ENCODE measurements at regions not wholly inside any gene's neighbourhood (a gene's known extent, or its start where the extent isn't known, plus 50 kb on each side); places are given as distances from the start of the nearest gene placed in this dataset.

DNA sequence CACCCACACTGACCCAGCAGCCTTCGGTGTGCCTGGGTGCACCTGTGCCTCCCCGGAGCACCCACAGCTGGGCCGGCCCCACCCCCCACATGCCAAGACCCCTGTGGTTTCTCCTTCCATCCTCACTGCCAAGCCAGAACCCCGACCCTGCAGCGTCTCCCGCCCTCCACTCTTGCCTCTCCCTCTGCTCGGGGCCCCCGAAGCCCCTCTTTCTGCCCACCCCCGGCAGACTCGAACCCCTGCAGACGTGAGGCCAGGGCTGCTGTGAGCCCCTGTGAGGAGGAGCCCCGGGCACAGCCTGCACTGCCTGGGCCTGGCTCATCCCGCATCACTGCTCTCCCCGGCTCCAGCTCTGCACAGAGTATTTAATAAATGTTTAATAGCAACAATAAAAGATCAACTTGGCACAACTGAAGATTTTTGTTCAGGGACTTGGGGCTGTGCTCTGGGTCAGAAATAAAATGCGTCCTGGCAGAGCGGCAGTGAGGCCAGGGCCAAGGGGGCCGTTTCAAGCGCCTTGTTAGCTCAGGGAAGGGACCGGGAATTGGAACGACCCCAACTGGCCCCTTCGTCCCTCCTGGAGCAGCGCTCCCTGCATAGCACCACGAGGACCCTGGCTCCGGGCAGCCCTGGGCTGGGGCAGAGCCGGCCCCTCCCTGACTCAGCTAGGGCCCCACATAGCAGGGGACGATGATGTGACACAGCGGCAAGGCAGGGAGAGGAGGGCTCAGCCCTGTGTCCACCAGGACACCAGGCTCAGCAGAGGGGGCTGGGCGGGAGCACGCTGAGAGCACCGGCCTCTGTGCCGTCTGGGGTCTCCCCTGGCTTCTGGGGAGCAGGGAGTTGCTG lies 520.8 kb downstream of the BRD1 start:
- WGBS, 10 experiments, result 30 to 81% (median 58%) methylated on average over 3 to 7 of the region's 31 CpGs; no CpG with 5 or more reads in 3 of the 10 experiments
- in situ Hi-C loops (cut with MboI; ENCODE audit: low pct_unique_long_range_greater_than_20kb in 2 of 9, low sequenced_read_pairs in 9 of 9, unreplicated experiment in 9 of 9), result loop anchor here in 1 of 9 experiments (25.0 kb wide), 2 partner anchors 245 to 720 kb away; no protein-coding TSS in a partner anchor
- Histone ChIP-seq H3K4me1 (replicated peaks in 1 of 2) (no peaks in the 10 kb centered on the region), H3K27ac (no peak overlapping the region), H3K4me3 (no peak overlapping the region)
- no peak for ATAC-seq (replicated peaks in 6 of 8)

GRCh38 chr22:49305966-49306631 lies 521.6 kb downstream of the BRD1 start:
- ATAC-seq (replicated peaks in 6 of 8), result no peak
- Histone ChIP-seq H3K4me1 (replicated peaks in 1 of 2) (no peaks in the 10 kb centered on the region), H3K27ac (no peak overlapping the region), H3K4me3 (no peak overlapping the region)
- 0 to 83% (median 70%) methylated on average over 1 to 9 of the region's 18 CpGs; no CpG with 5 or more reads in 2 of the 10 experiments for WGBS, 10 experiments
- in situ Hi-C loops (cut with MboI; ENCODE audit: low pct_unique_long_range_greater_than_20kb in 2 of 9, low sequenced_read_pairs in 9 of 9, unreplicated experiment in 9 of 9), result loop anchor here in 1 of 9 experiments (25.0 kb wide), 2 partner anchors 244 to 719 kb away; no protein-coding TSS in a partner anchor

GRCh38 chr22:49305214-49305965 lies 522.3 kb downstream of the BRD1 start:
- peak in 7 of 8 experiments; percentile 22 to 99 (median 92) for ATAC-seq (replicated peaks in 6 of 8)
- H3K27ac ChIP-seq, result no peak overlapping the region
- 18 to 60% (median 35%) methylated on average over 1 to 6 of the region's 20 CpGs; no CpG with 5 or more reads in 6 of the 10 experiments for WGBS, 10 experiments
- H3K4me3 ChIP-seq, result peak overlapping the region in 1 of 5 donors; percentile 3
- no peaks in the 10 kb centered on the region for H3K4me1 ChIP-seq (replicated peaks in 1 of 2)
- in situ Hi-C loops (cut with MboI; ENCODE audit: low pct_unique_long_range_greater_than_20kb in 2 of 9, low sequenced_read_pairs in 9 of 9, unreplicated experiment in 9 of 9), result loop anchor here in 1 of 9 experiments (25.0 kb wide), 2 partner anchors 243 to 718 kb away; no protein-coding TSS in a partner anchor

GRCh38 chr22:49303781-49304461 lies 523.8 kb downstream of the BRD1 start:
- Histone ChIP-seq H3K27ac (no peak overlapping the region), H3K4me3 (no peak overlapping the region), H3K4me1 (replicated peaks in 1 of 2) (no peaks in the 10 kb centered on the region)
- in situ Hi-C loops (cut with MboI; ENCODE audit: low pct_unique_long_range_greater_than_20kb in 2 of 9, low sequenced_read_pairs in 9 of 9, unreplicated experiment in 9 of 9), result loop anchor here in 1 of 9 experiments (25.0 kb wide), 2 partner anchors 242 to 717 kb away; no protein-coding TSS in a partner anchor
- ATAC-seq (replicated peaks in 6 of 8), result no peak
- WGBS, 10 experiments, result 18 to 97% (median 63%) methylated on average over 1 to 10 of the region's 22 CpGs; no CpG with 5 or more reads in 3 of the 10 experiments

- Histone ChIP-seq H3K4me1 (replicated peaks in 1 of 2) (no peaks in the 10 kb centered on the region), H3K27ac (no peak overlapping the region), H3K4me3 (no peak overlapping the region)
- 20 to 60% (median 57%) methylated on average over 1 to 7 of the region's 17 CpGs; no CpG with 5 or more reads in 7 of the 10 experiments for WGBS, 10 experiments
- peak in 3 of 8 experiments; percentile 20 to 27 (median 26) for ATAC-seq (replicated peaks in 6 of 8)
- in situ Hi-C loops (cut with MboI; ENCODE audit: low pct_unique_long_range_greater_than_20kb in 2 of 9, low sequenced_read_pairs in 9 of 9, unreplicated experiment in 9 of 9), result loop anchor here in 1 of 9 experiments (25.0 kb wide), 2 partner anchors 241 to 716 kb away; no protein-coding TSS in a partner anchor
These were observed 524.5 kb downstream of the BRD1 start for GRCh38 chr22:49303061-49303735.

DNA sequence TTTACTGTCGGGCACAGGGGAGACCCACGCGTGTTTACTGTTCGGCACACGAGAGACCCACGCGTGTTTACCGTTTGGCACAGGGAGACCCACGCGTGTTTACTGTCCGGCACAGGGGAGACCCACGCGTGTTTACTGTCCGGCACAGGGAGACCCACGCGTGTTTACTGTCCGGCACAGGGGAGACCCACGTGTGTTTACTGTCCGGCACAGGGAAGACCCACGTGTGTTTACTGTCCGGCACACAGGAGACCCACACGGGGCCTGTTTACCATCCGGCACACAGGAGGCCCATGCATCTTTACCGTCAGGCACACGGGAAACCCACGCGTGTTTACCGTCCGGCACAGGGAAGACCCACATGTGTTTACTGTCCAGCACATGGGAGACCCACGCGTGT lies 525.1 kb downstream of the BRD1 start:
- in situ Hi-C loops (cut with MboI; ENCODE audit: low pct_unique_long_range_greater_than_20kb in 2 of 9, low sequenced_read_pairs in 9 of 9, unreplicated experiment in 9 of 9), result loop anchor here in 1 of 9 experiments (25.0 kb wide), 2 partner anchors 240 to 715 kb away; no protein-coding TSS in a partner anchor
- H3K4me3 ChIP-seq, result no peak overlapping the region
- H3K27ac ChIP-seq, result no peak overlapping the region
- 68 to 93% (median 87%) methylated on average over 1 to 6 of the region's 31 CpGs; no CpG with 5 or more reads in 5 of the 10 experiments for WGBS, 10 experiments
- no peaks in the 10 kb centered on the region for H3K4me1 ChIP-seq (replicated peaks in 1 of 2)
- ATAC-seq (replicated peaks in 6 of 8), result no peak

GRCh38 chr22:49302150-49302460 lies 525.6 kb downstream of the BRD1 start:
- Histone ChIP-seq H3K27ac (no peak overlapping the region), H3K4me3 (no peak overlapping the region), H3K4me1 (replicated peaks in 1 of 2) (no peaks in the 10 kb centered on the region)
- WGBS, 10 experiments, result 40 to 80% (median 77%) methylated on average over 1 to 5 of the region's 11 CpGs; no CpG with 5 or more reads in 7 of the 10 experiments
- ATAC-seq (replicated peaks in 6 of 8), result no peak
- in situ Hi-C loops (cut with MboI; ENCODE audit: low pct_unique_long_range_greater_than_20kb in 2 of 9, low sequenced_read_pairs in 9 of 9, unreplicated experiment in 9 of 9), result loop anchor here in 1 of 9 experiments (25.0 kb wide), 2 partner anchors 240 to 715 kb away; no protein-coding TSS in a partner anchor

DNA sequence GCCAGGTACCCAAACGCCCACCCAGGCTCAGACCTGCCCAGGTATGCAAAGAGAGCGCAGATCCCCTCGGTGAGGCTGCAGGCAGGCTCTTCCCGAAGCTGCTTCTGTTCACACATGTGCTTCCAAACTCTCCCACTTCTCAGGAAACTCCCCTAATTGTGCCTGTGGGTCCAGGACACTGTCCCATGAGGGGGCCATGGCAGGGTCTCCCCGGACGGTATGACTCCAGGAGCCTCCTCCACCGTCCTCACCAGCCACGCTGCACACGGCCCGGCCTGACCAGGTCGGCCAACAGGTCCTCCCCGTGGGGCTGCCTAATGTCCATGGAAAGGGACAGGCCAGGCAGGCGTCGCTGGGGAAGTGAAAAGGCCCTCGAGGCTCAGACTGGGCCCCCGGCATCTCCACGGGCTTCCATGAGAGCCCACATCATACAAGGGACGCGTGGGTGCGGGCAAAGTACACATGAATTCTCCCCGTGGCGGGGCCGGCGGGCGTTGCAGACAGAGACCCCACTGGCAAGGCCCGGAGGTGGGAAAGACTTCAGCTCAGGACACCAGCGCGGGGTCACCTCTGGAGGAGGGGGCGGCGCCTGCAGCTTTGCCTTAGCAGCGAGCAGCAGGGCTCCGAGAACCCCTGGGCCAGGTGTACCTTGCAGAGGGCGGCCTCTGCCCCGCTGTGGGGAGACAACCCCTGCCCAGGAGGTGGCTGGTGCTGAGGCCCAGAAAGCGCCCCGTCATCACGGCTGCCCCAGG lies 526.1 kb downstream of the BRD1 start:
- WGBS, 10 experiments, result 48 to 92% (median 83%) methylated on average over 7 to 9 of the region's 37 CpGs; no CpG with 5 or more reads in 7 of the 10 experiments
- no peaks in the 10 kb centered on the region for H3K4me1 ChIP-seq (replicated peaks in 1 of 2)
- no peak overlapping the region for H3K4me3 ChIP-seq
- no peak for ATAC-seq (replicated peaks in 6 of 8)
- in situ Hi-C loops (cut with MboI; ENCODE audit: low pct_unique_long_range_greater_than_20kb in 2 of 9, low sequenced_read_pairs in 9 of 9, unreplicated experiment in 9 of 9), result loop anchor here in 1 of 9 experiments (25.0 kb wide), 2 partner anchors 239 to 714 kb away; no protein-coding TSS in a partner anchor
- H3K27ac ChIP-seq, result no peak overlapping the region

GRCh38 chr22:49300951-49301397 lies 526.7 kb downstream of the BRD1 start:
- no peak for ATAC-seq (replicated peaks in 6 of 8)
- WGBS, 10 experiments, result 0 to 87% methylated on average over 1 to 3 of the region's 15 CpGs; no CpG with 5 or more reads in 8 of the 10 experiments
- Histone ChIP-seq H3K4me3 (no peak overlapping the region), H3K4me1 (replicated peaks in 1 of 2) (no peaks in the 10 kb centered on the region), H3K27ac (no peak overlapping the region)
- in situ Hi-C loops (cut with MboI; ENCODE audit: low pct_unique_long_range_greater_than_20kb in 2 of 9, low sequenced_read_pairs in 9 of 9, unreplicated experiment in 9 of 9), result loop anchor here in 1 of 9 experiments (25.0 kb wide), 2 partner anchors 239 to 714 kb away; no protein-coding TSS in a partner anchor

GRCh38 chr22:49300241-49300640 lies 527.4 kb downstream of the BRD1 start:
- WGBS, 10 experiments, result 60 to 93% (median 85%) methylated on average over 2 to 6 of the region's 11 CpGs; no CpG with 5 or more reads in 6 of the 10 experiments
- Histone ChIP-seq H3K27ac (no peak overlapping the region), H3K4me3 (no peak overlapping the region), H3K4me1 (replicated peaks in 1 of 2) (no peaks in the 10 kb centered on the region)
- in situ Hi-C loops (cut with MboI; ENCODE audit: low pct_unique_long_range_greater_than_20kb in 2 of 9, low sequenced_read_pairs in 9 of 9, unreplicated experiment in 9 of 9), result loop anchor here in 1 of 9 experiments (25.0 kb wide), 2 partner anchors 238 to 713 kb away; no protein-coding TSS in a partner anchor
- ATAC-seq (replicated peaks in 6 of 8), result no peak

DNA sequence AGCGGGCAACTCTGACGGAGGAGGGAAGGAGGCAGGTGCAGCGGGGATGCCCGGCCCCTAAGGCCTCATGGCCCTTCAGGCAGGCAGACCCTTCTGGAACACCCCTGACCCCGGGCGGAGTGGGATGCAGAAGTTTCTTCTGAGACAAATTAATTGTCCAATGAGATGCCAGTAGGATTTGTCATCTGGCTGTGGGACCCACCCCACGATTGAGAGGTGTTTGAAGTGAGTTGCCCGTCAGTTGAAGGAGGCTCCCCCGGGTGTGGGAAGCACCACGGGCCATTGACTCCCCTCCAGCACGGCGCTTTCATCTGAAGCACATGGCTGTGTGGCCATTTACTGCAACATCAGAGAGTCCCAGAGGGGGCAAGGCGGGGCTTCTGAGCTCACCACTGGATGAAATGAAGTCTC lies 527.8 kb downstream of the BRD1 start:
- whole genome bisulfite sequencing, 10 experiments, result 38 to 60% (median 50%) methylated on average over 1 to 6 of the region's 13 CpGs; no CpG with 5 or more reads in 6 of the 10 experiments
- H3K4me1 ChIP-seq (replicated peaks in 1 of 2), result no peaks in the 10 kb centered on the region
- H3K27ac ChIP-seq, result no peak overlapping the region
- ATAC-seq (replicated peaks in 6 of 8), result no peak
- no peak overlapping the region for H3K4me3 ChIP-seq
- in situ Hi-C loops (cut with MboI; ENCODE audit: low pct_unique_long_range_greater_than_20kb in 2 of 9, low sequenced_read_pairs in 9 of 9, unreplicated experiment in 9 of 9), result loop anchor here in 4 of 9 experiments (25.0 kb wide), 5 partner anchors 138 to 713 kb away; no protein-coding TSS in a partner anchor
